CD8-positive, alpha-beta memory T cell (primary cell): ENCODE measurements at regions not wholly inside any gene's neighbourhood (a gene's known extent, or its start where the extent isn't known, plus 50 kb on each side); places are given as distances from the start of the nearest gene placed in this dataset.

Experiments
- CTCF ChIA-PET: fragments of 350-600 bp; sonication (Branson Sonifier 250); formaldehyde crosslinking; loops from one replicate; lab custom pipeline; 2021; ENCODE audit warnings: antibody characterized with exemption; lab: Charles Lee
- POLR2A ChIA-PET: fragments of 350-600 bp; sonication (Branson Sonifier 250); formaldehyde crosslinking; loops from one replicate; lab custom pipeline; 2021; ENCODE audit warnings: antibody characterized with exemption; lab: Charles Lee
- DNase-seq, 5 donors: peaks; one replicate each; pipeline versions ENCODE4 v3.0.0 to v3.0.0-alpha.2; 2020 to 2022; ENCODE audit warnings: mixed read lengths in 1 of 5
- H3K27ac ChIP-seq: one replicate; pipeline ENCODE4 v1.7.0; 2013; ENCODE audit warnings: low read depth, mild to moderate bottlenecking, low read length, moderate library complexity
- H3K27me3 ChIP-seq: 2 replicates; pipeline ENCODE4 v1.7.0; 2013; ENCODE audit warnings: low read length, mild to moderate bottlenecking; ENCODE audit not compliant: insufficient read depth, poor library complexity, severe bottlenecking
- H3K36me3 ChIP-seq: 2 replicates; pipeline ENCODE4 v1.7.0; 2013; ENCODE audit warnings: mild to moderate bottlenecking, low read length, moderate library complexity; ENCODE audit not compliant: insufficient read depth
- H3K4me1 ChIP-seq: 2 replicates; pipeline ENCODE4 v1.7.0; 2013; ENCODE audit warnings: mild to moderate bottlenecking, low read length, moderate library complexity; ENCODE audit not compliant: insufficient read depth
- H3K4me3 ChIP-seq: 2 replicates; pipeline ENCODE4 v1.7.0; 2013; ENCODE audit warnings: mild to moderate bottlenecking, low read length
- H3K9me3 ChIP-seq: 2 replicates; pipeline ENCODE4 v1.7.0; 2013; ENCODE audit warnings: mild to moderate bottlenecking, low read length
- H3K27ac Mint-ChIP-seq, 8 donors: one replicate each; pipeline ENCODE4 v1.8.0; 2020 to 2021; ENCODE audit warnings: mixed read lengths in 8 of 8, mild to moderate bottlenecking in 6 of 8, inconsistent platforms in 3 of 8, moderate library complexity in 3 of 8
- H3K27me3 Mint-ChIP-seq, 2 donors: one replicate each; pipeline ENCODE4 v1.8.0; 2020 to 2021; ENCODE audit warnings: mixed read lengths in 2 of 2, mild to moderate bottlenecking in 1 of 2, moderate library complexity in 1 of 2
- H3K36me3 Mint-ChIP-seq, 3 donors: one replicate each; pipeline ENCODE4 v1.8.0; 2020 to 2021; ENCODE audit warnings: mixed read lengths in 3 of 3, inconsistent platforms in 1 of 3, mild to moderate bottlenecking in 1 of 3
- H3K4me1 Mint-ChIP-seq, 3 donors: one replicate each; pipeline ENCODE4 v1.8.0; 2020 to 2021; ENCODE audit warnings: mixed read lengths in 3 of 3, inconsistent platforms in 1 of 3, mild to moderate bottlenecking in 1 of 3
- H3K4me3 Mint-ChIP-seq, 7 donors: one replicate each; pipeline ENCODE4 v1.8.0; 2020 to 2021; ENCODE audit warnings: mixed read lengths in 7 of 7, mild to moderate bottlenecking in 6 of 7, moderate library complexity in 4 of 7, inconsistent platforms in 2 of 7
- H3K9me3 Mint-ChIP-seq, 5 donors: one replicate each; pipeline ENCODE4 v1.8.0; 2020 to 2022; ENCODE audit warnings: mixed read lengths in 5 of 5, mild to moderate bottlenecking in 3 of 5, moderate library complexity in 2 of 5, inconsistent platforms in 1 of 5

DNA sequence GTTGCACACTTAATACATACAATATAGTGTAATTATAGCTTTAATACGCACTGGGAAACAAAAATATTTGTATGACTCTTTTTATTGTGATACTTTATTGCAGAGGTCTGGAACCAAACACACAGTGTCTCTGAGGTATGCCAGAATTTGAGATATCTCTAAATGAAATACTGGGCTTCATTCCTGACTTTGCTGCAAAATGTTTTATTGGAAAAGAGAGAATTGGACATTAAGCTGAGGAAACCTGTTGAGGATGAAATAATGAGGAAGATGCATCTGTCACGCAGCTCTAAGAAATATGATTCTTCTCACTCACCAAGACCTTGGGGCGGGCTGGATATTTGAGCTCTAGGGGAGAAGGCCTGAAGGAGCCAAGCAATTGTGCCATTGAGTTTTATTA is 242.1 kb downstream of the CPE start:
- no peak overlapping the region for H3K4me3 ChIP-seq
- H3K9me3 Mint-ChIP-seq: peaks cover 2 to 13% (median 5%) of the 10 kb centered on the region in 5 donors
- ChIA-PET POLR2A (no interaction called here), CTCF (no interaction called here)
- no peaks in the 10 kb centered on the region for H3K27me3 ChIP-seq
- H3K27ac Mint-ChIP-seq: no peak overlapping the region
- H3K27ac ChIP-seq: no peak overlapping the region
- no peaks in the 10 kb centered on the region for H3K4me1 Mint-ChIP-seq
- DNase-seq: no peak
- peaks cover 0 to 6% of the 10 kb centered on the region in 2 donors for H3K27me3 Mint-ChIP-seq
- H3K36me3 Mint-ChIP-seq: no peaks in the 10 kb centered on the region
- no peak overlapping the region for H3K4me3 Mint-ChIP-seq
- no peaks in the 10 kb centered on the region for H3K9me3 ChIP-seq
- no peaks in the 10 kb centered on the region for H3K4me1 ChIP-seq
- H3K36me3 ChIP-seq: no peaks in the 10 kb centered on the region

DNA sequence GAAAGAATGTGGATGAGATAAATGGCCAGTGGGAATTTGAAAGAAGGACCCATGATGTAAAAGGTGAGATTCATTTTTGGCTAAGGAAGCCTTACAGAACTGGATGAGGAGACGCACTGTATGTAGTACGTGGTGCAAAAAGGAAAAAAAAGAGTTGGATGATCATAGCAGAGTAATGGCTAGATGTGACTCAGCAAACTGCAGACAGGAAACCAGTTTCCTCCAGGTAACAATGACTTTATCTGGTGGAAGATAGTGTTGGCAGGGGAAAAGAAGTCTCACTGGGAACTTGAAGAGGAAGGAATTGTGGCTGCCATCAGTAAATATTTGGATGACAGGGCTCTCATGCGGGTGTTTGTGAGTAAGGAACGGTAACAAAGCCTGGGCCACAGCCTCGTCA is 243.2 kb downstream of the CPE start:
- no peak for DNase-seq
- Histone ChIP-seq H3K4me3 (no peak overlapping the region), H3K4me1 (no peaks in the 10 kb centered on the region), H3K27me3 (no peaks in the 10 kb centered on the region), H3K36me3 (no peaks in the 10 kb centered on the region), H3K27ac (no peak overlapping the region), H3K9me3 (no peaks in the 10 kb centered on the region)
- H3K27me3 Mint-ChIP-seq: peaks cover 0 to 6% of the 10 kb centered on the region in 2 donors
- no peak overlapping the region for H3K4me3 Mint-ChIP-seq
- H3K36me3 Mint-ChIP-seq: no peaks in the 10 kb centered on the region
- no peaks in the 10 kb centered on the region for H3K4me1 Mint-ChIP-seq
- ChIA-PET POLR2A (no interaction called here), CTCF (no interaction called here)
- no peak overlapping the region for H3K27ac Mint-ChIP-seq
- H3K9me3 Mint-ChIP-seq: peaks cover 2 to 13% (median 5%) of the 10 kb centered on the region in 5 donors

DNA sequence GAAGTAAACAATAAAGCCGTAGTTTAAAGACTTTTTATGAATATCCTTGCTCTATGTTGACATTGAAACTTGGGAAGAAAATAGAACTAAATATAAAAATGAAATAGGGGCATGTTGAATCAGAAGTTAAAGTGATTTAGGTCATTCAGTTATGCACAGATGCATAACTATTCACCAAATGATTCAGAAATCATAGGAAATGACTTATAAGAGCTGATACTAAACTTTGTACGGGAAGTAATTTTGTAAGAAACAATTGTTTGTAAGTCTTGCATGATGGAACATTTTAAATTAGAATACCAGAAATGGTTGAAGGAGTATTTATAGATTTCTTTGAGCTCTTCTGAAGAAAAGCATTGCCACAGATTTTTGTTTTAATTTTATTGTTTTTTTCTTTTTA is 246.5 kb downstream of the CPE start:
- DNase-seq: no peak
- no peaks in the 10 kb centered on the region for H3K4me1 Mint-ChIP-seq
- CTCF ChIA-PET: no interaction called here

DNA sequence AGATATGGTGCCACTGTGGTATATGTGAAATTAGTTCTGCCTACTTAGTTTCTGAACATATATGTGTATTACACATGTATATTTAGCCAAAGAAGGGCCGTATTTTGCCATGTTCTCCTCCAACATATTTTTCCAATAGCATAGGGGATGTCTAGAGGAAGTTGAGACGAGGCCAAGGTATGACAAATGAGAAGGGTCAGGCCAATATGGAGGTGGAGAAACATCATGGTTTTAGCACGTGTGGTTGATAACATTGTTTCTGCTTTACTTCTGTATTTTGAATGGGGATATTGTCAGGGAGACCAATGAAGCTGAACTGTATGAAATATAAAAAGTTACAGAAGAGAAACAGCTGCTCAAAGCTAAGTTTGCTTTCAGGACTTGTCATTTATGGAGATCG is 246.7 kb upstream of the TLL1 start:
- no peaks in the 10 kb centered on the region for H3K27me3 ChIP-seq
- H3K36me3 Mint-ChIP-seq: no peaks in the 10 kb centered on the region
- no peak overlapping the region for H3K27ac Mint-ChIP-seq
- POLR2A ChIA-PET: no interaction called here
- H3K4me1 Mint-ChIP-seq: no peaks in the 10 kb centered on the region
- no peak overlapping the region for H3K4me3 Mint-ChIP-seq
- H3K4me3 ChIP-seq: no peak overlapping the region
- H3K27me3 Mint-ChIP-seq: peaks cover 0 to 3% of the 10 kb centered on the region in 2 donors
- H3K9me3 ChIP-seq: no peaks in the 10 kb centered on the region
- no peaks in the 10 kb centered on the region for H3K36me3 ChIP-seq
- DNase-seq: no peak
- H3K27ac ChIP-seq: no peak overlapping the region
- CTCF ChIA-PET: no interaction called here
- H3K4me1 ChIP-seq: no peaks in the 10 kb centered on the region
- H3K9me3 Mint-ChIP-seq: peaks cover 0 to 5% (median 2%) of the 10 kb centered on the region in 5 donors

More for the DNA sequence above, 246.5 kb downstream of the CPE start:
- H3K36me3 ChIP-seq: no peaks in the 10 kb centered on the region
- Mint-ChIP-seq H3K36me3 (no peaks in the 10 kb centered on the region), H3K9me3 (peaks cover 0 to 8% (median 2%) of the 10 kb centered on the region in 5 donors), H3K27me3 (peaks cover 0 to 3% of the 10 kb centered on the region in 2 donors), H3K4me3 (no peak overlapping the region), H3K27ac (no peak overlapping the region)
- H3K4me3 ChIP-seq: no peak overlapping the region
- H3K9me3 ChIP-seq: no peaks in the 10 kb centered on the region
- no peak overlapping the region for H3K27ac ChIP-seq
- POLR2A ChIA-PET: no interaction called here
- H3K4me1 ChIP-seq: no peaks in the 10 kb centered on the region
- no peaks in the 10 kb centered on the region for H3K27me3 ChIP-seq

DNA sequence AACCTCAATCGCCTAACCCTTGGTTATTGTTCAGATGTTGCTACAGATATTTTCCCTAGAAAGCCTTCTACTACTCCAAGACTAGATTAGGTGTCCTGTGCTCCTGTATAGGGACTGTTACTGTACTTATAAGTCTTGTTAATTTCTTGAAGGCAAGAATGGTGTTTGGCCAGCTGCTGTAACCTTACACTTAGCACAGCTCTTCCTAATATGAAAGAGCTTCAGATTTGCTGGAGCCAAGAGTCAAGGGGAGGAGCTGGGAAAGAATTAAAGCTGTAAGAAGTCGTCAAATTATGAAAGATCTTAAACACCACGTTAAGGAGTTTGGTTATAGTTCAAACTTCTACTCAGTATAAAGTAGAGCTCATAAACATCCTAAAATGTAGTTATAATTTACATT is 245.9 kb upstream of the TLL1 start:
- H3K27me3 ChIP-seq: no peaks in the 10 kb centered on the region
- no peak overlapping the region for H3K27ac Mint-ChIP-seq
- no peak overlapping the region for H3K4me3 ChIP-seq
- H3K9me3 Mint-ChIP-seq: peaks cover 0 to 2% (median under 1%) of the 10 kb centered on the region in 5 donors
- no peak for DNase-seq
- no peaks in the 10 kb centered on the region for H3K36me3 Mint-ChIP-seq
- no peaks in the 10 kb centered on the region for H3K27me3 Mint-ChIP-seq
- H3K4me1 ChIP-seq: no peaks in the 10 kb centered on the region
- H3K9me3 ChIP-seq: no peaks in the 10 kb centered on the region
- no peaks in the 10 kb centered on the region for H3K36me3 ChIP-seq
- H3K4me3 Mint-ChIP-seq: no peak overlapping the region
- ChIA-PET POLR2A (no interaction called here), CTCF (no interaction called here)
- no peaks in the 10 kb centered on the region for H3K4me1 Mint-ChIP-seq
- H3K27ac ChIP-seq: no peak overlapping the region

DNA sequence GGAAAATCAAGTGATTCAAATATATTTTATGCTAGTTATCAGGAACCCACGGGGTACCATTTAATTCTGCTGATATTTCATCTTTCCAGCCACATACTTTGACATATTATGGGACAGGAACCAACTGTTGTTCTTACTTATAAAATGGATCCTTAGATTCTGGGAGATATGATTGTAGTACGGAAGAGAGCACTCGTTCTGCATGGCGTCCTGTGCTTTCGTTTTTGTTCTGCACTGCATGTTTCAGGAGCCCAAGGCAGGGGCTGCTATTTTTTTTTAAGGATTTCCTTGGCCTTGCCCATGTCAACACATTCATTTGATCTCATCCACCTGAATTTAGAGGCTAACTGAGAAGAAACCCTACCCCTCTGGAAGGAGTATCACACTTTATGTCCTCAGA is 245.5 kb upstream of the TLL1 start:
- ChIA-PET POLR2A (no interaction called here), CTCF (no interaction called here)
- H3K36me3 ChIP-seq: no peaks in the 10 kb centered on the region
- H3K4me1 ChIP-seq: no peaks in the 10 kb centered on the region
- Mint-ChIP-seq H3K36me3 (no peaks in the 10 kb centered on the region), H3K4me1 (no peaks in the 10 kb centered on the region), H3K9me3 (no peaks in the 10 kb centered on the region), H3K27me3 (no peaks in the 10 kb centered on the region), H3K27ac (no peak overlapping the region), H3K4me3 (no peak overlapping the region)
- H3K9me3 ChIP-seq: no peaks in the 10 kb centered on the region
- no peaks in the 10 kb centered on the region for H3K27me3 ChIP-seq
- no peak for DNase-seq
- H3K4me3 ChIP-seq: no peak overlapping the region
- no peak overlapping the region for H3K27ac ChIP-seq

DNA sequence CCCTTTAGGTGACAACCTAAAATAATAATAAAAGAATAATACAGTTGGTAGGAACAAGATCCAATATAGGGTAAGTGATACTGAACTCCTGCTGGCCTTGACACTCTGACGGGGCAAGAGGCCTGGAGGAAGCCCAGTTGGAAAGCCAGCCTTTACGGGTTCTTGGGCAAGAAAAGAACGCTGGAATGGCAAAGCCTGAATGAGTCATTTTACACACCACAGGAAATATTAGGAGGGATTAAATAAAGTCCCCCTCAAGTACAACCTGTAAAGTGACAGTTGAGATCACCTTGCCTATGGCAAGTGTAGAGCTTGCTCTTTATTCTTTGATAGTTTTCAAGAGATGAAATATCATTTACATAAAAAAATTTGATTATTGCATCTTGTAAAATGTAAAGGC is 244.5 kb upstream of the TLL1 start:
- Mint-ChIP-seq H3K36me3 (no peaks in the 10 kb centered on the region), H3K9me3 (no peaks in the 10 kb centered on the region), H3K27ac (no peak overlapping the region), H3K27me3 (no peaks in the 10 kb centered on the region), H3K4me3 (no peak overlapping the region), H3K4me1 (no peaks in the 10 kb centered on the region)
- H3K27ac ChIP-seq: no peak overlapping the region
- CTCF ChIA-PET: no interaction called here
- no peaks in the 10 kb centered on the region for H3K9me3 ChIP-seq
- H3K4me3 ChIP-seq: no peak overlapping the region
- POLR2A ChIA-PET: no interaction called here
- no peaks in the 10 kb centered on the region for H3K27me3 ChIP-seq
- no peaks in the 10 kb centered on the region for H3K36me3 ChIP-seq
- no peaks in the 10 kb centered on the region for H3K4me1 ChIP-seq
- DNase-seq: no peak

DNA sequence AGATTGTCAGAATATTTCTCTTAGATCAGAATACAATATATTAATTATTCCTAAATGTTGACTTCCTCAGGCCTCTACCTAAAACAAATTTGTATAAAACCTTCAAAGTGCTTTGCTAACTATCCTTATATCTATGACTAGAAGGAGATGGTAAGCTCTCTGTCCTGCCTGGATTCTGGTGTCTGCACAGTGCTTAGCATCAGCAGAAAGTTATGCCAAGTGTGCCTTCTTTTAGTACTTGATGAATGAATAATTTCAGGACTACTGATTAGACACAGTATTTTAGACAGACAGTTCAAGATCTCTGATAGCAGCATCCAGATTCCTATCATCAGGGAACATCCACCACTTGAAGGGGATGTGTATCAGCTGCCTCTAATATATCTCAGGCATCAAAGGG is 242.4 kb upstream of the TLL1 start:
- Histone ChIP-seq H3K9me3 (no peaks in the 10 kb centered on the region), H3K36me3 (no peaks in the 10 kb centered on the region), H3K4me3 (no peak overlapping the region), H3K27me3 (no peaks in the 10 kb centered on the region), H3K4me1 (no peaks in the 10 kb centered on the region), H3K27ac (no peak overlapping the region)
- Mint-ChIP-seq H3K27me3 (no peaks in the 10 kb centered on the region), H3K27ac (no peak overlapping the region), H3K36me3 (no peaks in the 10 kb centered on the region), H3K4me3 (no peak overlapping the region), H3K4me1 (no peaks in the 10 kb centered on the region), H3K9me3 (no peaks in the 10 kb centered on the region)
- ChIA-PET CTCF (no interaction called here), POLR2A (no interaction called here)
- DNase-seq: no peak
